IMR-90 (cell line): ENCODE measurements at regions not wholly inside any gene's neighbourhood (a gene's known extent, or its start where the extent isn't known, plus 50 kb on each side); places are given as distances from the start of the nearest gene placed in this dataset.

Source experiments
- ATAC-seq: fragments of 200-7000 bp; cut with Tn5 transposase; 2 replicates; pipeline ENCODE4 v1.9.1; 2020; ENCODE audit warnings: low read depth, mild to moderate bottlenecking, moderate library complexity
- BruUV-seq: library from RNA; stranded (reverse); fragments of 400-500 nt; replicated peaks from 2 replicates; lab custom pipeline; 2021; lab: Mats Ljungman, UMichigan
- CTCF ChIA-PET: fragments of 300-600 bp; formaldehyde crosslinking; extraction: SDS; loops from one replicate; lab custom pipeline; 2021; ENCODE audit warnings: antibody characterized with exemption; lab: Yijun Ruan, JAX
- POLR2A ChIA-PET: fragments of 300-600 bp; sonication (Branson Sonifier 250); formaldehyde crosslinking; loops from one replicate; lab custom pipeline; 2022; ENCODE audit warnings: antibody characterized with exemption; ENCODE audit not compliant: unreplicated experiment; lab: Charles Lee
- DNase-seq: peaks from one replicate; pipeline ENCODE4 v3.0.0; 2013
- H2AFZ ChIP-seq: replicated peaks from 2 replicates; pipeline ENCODE3; 2013; ENCODE audit warnings: low read length, mild to moderate bottlenecking; ENCODE audit not compliant: poor library complexity
- H2AK5ac ChIP-seq: 2 replicates; pipeline ENCODE4 v1.6.1; 2013; ENCODE audit warnings: low read depth, low read length, inconsistent platforms
- H2AK9ac ChIP-seq: replicated peaks from 2 replicates; pipeline ENCODE3; 2013; ENCODE audit warnings: mild to moderate bottlenecking, low read depth, low read length, moderate library complexity; ENCODE audit not compliant: poor library complexity
- H2BK120ac ChIP-seq: 2 replicates; pipeline ENCODE4 v1.6.1; 2013; ENCODE audit warnings: low read depth, low read length, inconsistent platforms
- H2BK15ac ChIP-seq: 3 replicates; pipeline ENCODE4 v1.6.1; 2013; ENCODE audit warnings: low read depth, low read length, inconsistent platforms
- H2BK20ac ChIP-seq: 2 replicates; pipeline ENCODE4 v1.6.1; 2013; ENCODE audit warnings: low read depth, mild to moderate bottlenecking, inconsistent platforms, low read length, moderate library complexity
- H2BK5ac ChIP-seq: 2 replicates; pipeline ENCODE4 v1.6.1; 2013; ENCODE audit warnings: mild to moderate bottlenecking, low read depth, low read length, inconsistent platforms; ENCODE audit not compliant: poor library complexity, severe bottlenecking
- H3K14ac ChIP-seq: replicated peaks from 2 replicates; pipeline ENCODE4 v1.6.1; 2013; ENCODE audit warnings: low read depth, low read length, inconsistent platforms
- H3K18ac ChIP-seq: 2 replicates; pipeline ENCODE4 v1.6.1; 2013; ENCODE audit warnings: low read depth, low read length, control low read depth
- H3K23ac ChIP-seq: 2 replicates; pipeline ENCODE4 v1.6.1; 2013; ENCODE audit warnings: low read depth, low read length, inconsistent platforms
- H3K27ac ChIP-seq: 2 replicates; pipeline ENCODE4 v1.5.1; 2013; ENCODE audit warnings: mild to moderate bottlenecking, control low read depth, low read length; ENCODE audit not compliant: insufficient read depth
- H3K27me3 ChIP-seq: 2 replicates; pipeline ENCODE4 v1.6.1; 2013; ENCODE audit warnings: low read length; ENCODE audit not compliant: control insufficient read depth, insufficient read depth
- H3K36me3 ChIP-seq: 2 replicates; pipeline ENCODE4 v1.6.1; 2013; ENCODE audit warnings: low read length, mixed read lengths; ENCODE audit not compliant: control insufficient read depth, insufficient read depth
- H3K4ac ChIP-seq: 2 replicates; pipeline ENCODE4 v1.6.1; 2013; ENCODE audit warnings: low read depth, low read length, inconsistent platforms
- H3K4me1 ChIP-seq: 2 replicates; pipeline ENCODE4 v1.6.1; 2013; ENCODE audit warnings: low read length, mixed read lengths; ENCODE audit not compliant: control insufficient read depth, insufficient read depth
- H3K4me2 ChIP-seq: 2 replicates; pipeline ENCODE4 v1.6.1; 2013; ENCODE audit warnings: low read depth, mild to moderate bottlenecking, control low read depth, low read length, moderate library complexity
- H3K4me3 ChIP-seq: 2 replicates; pipeline ENCODE4 v1.5.1; 2013; ENCODE audit warnings: low read depth, mild to moderate bottlenecking, control low read depth, low read length, moderate library complexity; ENCODE audit not compliant: insufficient read depth
- H3K56ac ChIP-seq: 2 replicates; pipeline ENCODE4 v1.6.1; 2013; ENCODE audit warnings: low read length, inconsistent platforms; ENCODE audit not compliant: insufficient read depth; ENCODE audit errors: extremely low read depth
- H3K79me1 ChIP-seq, 2 experiments: 2 replicates each; pipeline ENCODE4 v1.6.1; 2013; ENCODE audit warnings: low read length in 2 of 2, inconsistent platforms in 1 of 2, low read depth in 1 of 2
- H3K9ac ChIP-seq: 2 replicates; pipeline ENCODE4 v1.6.1; 2013; ENCODE audit warnings: low read depth, low read length, control low read depth
- H3K9me1 ChIP-seq: 2 replicates; pipeline ENCODE4 v1.6.1; 2013; ENCODE audit warnings: low read length, inconsistent platforms; ENCODE audit not compliant: insufficient read depth
- H3K9me3 ChIP-seq: 2 replicates; pipeline ENCODE4 v1.6.1; 2013; ENCODE audit warnings: low read length; ENCODE audit not compliant: control insufficient read depth, insufficient read depth
- H4K20me1 ChIP-seq: 2 replicates; pipeline ENCODE4 v1.6.1; 2013; ENCODE audit warnings: low read length, inconsistent platforms; ENCODE audit not compliant: insufficient read depth
- H4K5ac ChIP-seq: 2 replicates; pipeline ENCODE4 v1.6.1; 2013; ENCODE audit warnings: mild to moderate bottlenecking, low read depth, low read length, control low read depth
- H4K8ac ChIP-seq, 2 experiments: 2 replicates each; pipeline ENCODE4 v1.6.1; 2013; ENCODE audit warnings: low read depth in 2 of 2, low read length in 2 of 2, control low read depth in 1 of 2, inconsistent platforms in 1 of 2
- H4K91ac ChIP-seq: 2 replicates; pipeline ENCODE4 v1.6.1; 2013; ENCODE audit warnings: low read depth, low read length, inconsistent platforms; ENCODE audit not compliant: insufficient read depth
- CEBPB ChIP-seq: IDR thresholded peaks from 2 replicates; pipeline ENCODE4 v1.6.1; 2012; ENCODE audit warnings: low read depth, low read length, improper control_type of control experiment
- MAFK ChIP-seq: IDR thresholded peaks from 2 replicates; pipeline ENCODE4 v1.6.1; 2012; ENCODE audit warnings: low read depth, low read length, improper control_type of control experiment
- MAZ ChIP-seq: IDR thresholded peaks from 2 replicates; pipeline ENCODE4 v1.6.1; 2012; ENCODE audit warnings: low read depth, mild to moderate bottlenecking, low read length, improper control_type of control experiment, moderate library complexity, borderline replicate concordance
- POLR2A ChIP-seq: IDR thresholded peaks from 2 replicates; pipeline ENCODE4 v1.6.1; 2012; ENCODE audit warnings: mild to moderate bottlenecking, low read depth, low read length
- RAD21 ChIP-seq: IDR thresholded peaks from 2 replicates; pipeline ENCODE4 v1.6.1; 2012; ENCODE audit warnings: low read length, improper control_type of control experiment
- RCOR1 ChIP-seq: IDR thresholded peaks from 2 replicates; pipeline ENCODE4 v1.6.1; 2012; ENCODE audit warnings: mild to moderate bottlenecking, low read length, improper control_type of control experiment; ENCODE audit not compliant: insufficient replicate concordance
- RFX5 ChIP-seq: IDR thresholded peaks from 2 replicates; pipeline ENCODE4 v1.8.0; 2012; ENCODE audit warnings: low read depth, mild to moderate bottlenecking, low read length, moderate library complexity
- SMC3 ChIP-seq: fragments of 150-350 bp; IDR thresholded peaks from 2 replicates; pipeline ENCODE4 v1.6.1; 2016; ENCODE audit warnings: low read depth, mild to moderate bottlenecking, antibody characterized with exemption, low read length, moderate library complexity
- WGBS, 2 experiments: methylation state at CpG; one replicate each; pipeline versions ENCODE4 v1.1.5 to v1.1.7; 2013; ENCODE audit warnings: missing lambda C conversion rate in 2 of 2; ENCODE audit not compliant: insufficient read length in 1 of 2; ENCODE audit errors: extremely low coverage in 2 of 2; 5-methylcytosine and 5-hydroxymethylcytosine counted together
- dilution Hi-C: fragments of 300-500 bp; cut with HindIII; formaldehyde crosslinking; loops from one replicate; pipeline ENCODE4 v1.14.3; 2018; ENCODE audit warnings: low sequenced_read_pairs; ENCODE audit not compliant: unreplicated experiment
- in situ Hi-C: fragments of 300-500 bp; cut with MboI; formaldehyde crosslinking; loops from 3 replicates; pipeline ENCODE4 v1.14.3; 2019; ENCODE audit warnings: low sequenced_read_pairs, inconsistent platforms, mixed read lengths
- intact Hi-C: fragments of 100-400 bp; cut with micrococcal nuclease; formaldehyde crosslinking; loops from 2 replicates; pipeline ENCODE4 v1.10.0; 2022
- TF ChIP-seq, protein P1 (sequence below): fragments of 150-350 bp; IDR thresholded peaks from 2 replicates; pipeline ENCODE4 v1.6.1; 2017; ENCODE audit warnings: mild to moderate bottlenecking, antibody characterized with exemption, low read length, low read depth
- TF ChIP-seq, protein P2 (sequence below): conservative IDR thresholded peaks from 2 replicates; pipeline ENCODE4 v1.5.1; 2012; ENCODE audit warnings: mild to moderate bottlenecking, low read depth, low read length, improper control_type of control experiment

DNA sequence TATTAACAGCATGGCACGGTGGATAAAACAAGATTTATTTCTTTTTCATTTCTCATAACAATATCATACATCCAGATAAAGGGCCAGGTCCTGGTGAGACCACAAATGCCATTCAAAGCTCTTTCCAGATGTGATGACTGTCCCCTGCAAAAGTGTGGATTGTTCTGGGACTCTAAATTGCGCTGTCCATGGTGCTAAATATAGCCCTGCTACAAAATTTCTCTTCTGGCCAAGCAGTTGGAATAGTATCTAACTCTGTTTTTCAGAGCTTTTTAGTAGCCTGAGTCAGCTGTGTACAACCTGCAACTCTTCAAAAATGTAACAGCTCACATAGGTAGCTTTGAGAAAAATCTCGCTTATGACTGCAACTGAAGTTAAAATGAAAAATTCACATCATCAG is 115.8 kb downstream of the MANEA start:
- Histone ChIP-seq H2AK9ac (no peak overlapping the region), H3K9me3 (no peaks in the 10 kb centered on the region; the same call in 1 of the 2 replicates), H3K4me2 (no peak overlapping the region), H4K20me1 (no peaks in the 10 kb centered on the region), H3K23ac (no peak overlapping the region), H2BK120ac (no peak overlapping the region), H4K5ac (no peak overlapping the region), H2AK5ac (no peak overlapping the region), H2BK20ac (no peak overlapping the region), H3K14ac (no peak overlapping the region), H3K9ac (no peak overlapping the region), H2AFZ (no peak overlapping the region), H4K8ac (no peak overlapping the region), H3K27me3 (no peaks in the 10 kb centered on the region), H3K27ac (no peak overlapping the region), H3K79me1 (no peaks in the 10 kb centered on the region), H3K36me3 (no peaks in the 10 kb centered on the region), H3K9me1 (no peaks in the 10 kb centered on the region), H3K18ac (no peak overlapping the region), H4K91ac (no peak overlapping the region), H3K4me1 (no peaks in the 10 kb centered on the region), H2BK5ac (no peak overlapping the region), H3K4me3 (no peak overlapping the region), H2BK15ac (no peak overlapping the region), H3K4ac (no peak overlapping the region), H3K56ac (no peak overlapping the region)
- ATAC-seq (no peak), DNase-seq (no peak)
- dilution Hi-C loops = no loop called here
- BruUV-seq = no TSS peak
- CTCF ChIA-PET = no interaction called here
- no CpG with 5 or more reads among the region's 3 CpGs for WGBS, 2 experiments
- intact Hi-C loops = no loop called here
- in situ Hi-C loops = no loop called here
- POLR2A ChIA-PET = no interaction called here
- TF ChIP-seq MAFK = no peak
- TF ChIP-seq MAZ = no peak
- TF ChIP-seq RAD21 = no peak
- no peak for TF ChIP-seq SMC3
- no peak for TF ChIP-seq POLR2A
- TF ChIP-seq, protein P1, sequence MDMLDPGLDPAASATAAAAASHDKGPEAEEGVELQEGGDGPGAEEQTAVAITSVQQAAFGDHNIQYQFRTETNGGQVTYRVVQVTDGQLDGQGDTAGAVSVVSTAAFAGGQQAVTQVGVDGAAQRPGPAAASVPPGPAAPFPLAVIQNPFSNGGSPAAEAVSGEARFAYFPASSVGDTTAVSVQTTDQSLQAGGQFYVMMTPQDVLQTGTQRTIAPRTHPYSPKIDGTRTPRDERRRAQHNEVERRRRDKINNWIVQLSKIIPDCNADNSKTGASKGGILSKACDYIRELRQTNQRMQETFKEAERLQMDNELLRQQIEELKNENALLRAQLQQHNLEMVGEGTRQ = no peak
- TF ChIP-seq CEBPB = no peak
- no peak for TF ChIP-seq RCOR1
- TF ChIP-seq, protein P2, sequence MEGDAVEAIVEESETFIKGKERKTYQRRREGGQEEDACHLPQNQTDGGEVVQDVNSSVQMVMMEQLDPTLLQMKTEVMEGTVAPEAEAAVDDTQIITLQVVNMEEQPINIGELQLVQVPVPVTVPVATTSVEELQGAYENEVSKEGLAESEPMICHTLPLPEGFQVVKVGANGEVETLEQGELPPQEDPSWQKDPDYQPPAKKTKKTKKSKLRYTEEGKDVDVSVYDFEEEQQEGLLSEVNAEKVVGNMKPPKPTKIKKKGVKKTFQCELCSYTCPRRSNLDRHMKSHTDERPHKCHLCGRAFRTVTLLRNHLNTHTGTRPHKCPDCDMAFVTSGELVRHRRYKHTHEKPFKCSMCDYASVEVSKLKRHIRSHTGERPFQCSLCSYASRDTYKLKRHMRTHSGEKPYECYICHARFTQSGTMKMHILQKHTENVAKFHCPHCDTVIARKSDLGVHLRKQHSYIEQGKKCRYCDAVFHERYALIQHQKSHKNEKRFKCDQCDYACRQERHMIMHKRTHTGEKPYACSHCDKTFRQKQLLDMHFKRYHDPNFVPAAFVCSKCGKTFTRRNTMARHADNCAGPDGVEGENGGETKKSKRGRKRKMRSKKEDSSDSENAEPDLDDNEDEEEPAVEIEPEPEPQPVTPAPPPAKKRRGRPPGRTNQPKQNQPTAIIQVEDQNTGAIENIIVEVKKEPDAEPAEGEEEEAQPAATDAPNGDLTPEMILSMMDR = no peak
- no peak for TF ChIP-seq RFX5
